Cardiac fibroblast (primary cell): ENCODE measurements at regions not wholly inside any gene's neighbourhood (a gene's known extent, or its start where the extent isn't known, plus 50 kb on each side); places are given as distances from the start of the nearest gene placed in this dataset.

Source experiments
- DNase-seq, 2 donors: peaks; one replicate each; pipeline versions ENCODE4 v3.0.0 to v3.0.0-alpha.2; 2010; ENCODE audit warnings: low read depth in 2 of 2
- H3K4me3 ChIP-seq, 2 donors: replicated peaks in 1 of 2; 1 replicate in 1 of 2; 2 replicates in 1 of 2; pipeline ENCODE4 v1.5.1; 2011; ENCODE audit warnings: low read depth in 2 of 2, low read length in 2 of 2, mild to moderate bottlenecking in 2 of 2, moderate library complexity in 1 of 2
- CTCF ChIP-seq: IDR thresholded peaks from one replicate; pipeline ENCODE4 v1.5.1; 2011; ENCODE audit warnings: low read depth, mild to moderate bottlenecking, low read length, inconsistent platforms

- no peak overlapping the region for H3K4me3 ChIP-seq
- TF ChIP-seq CTCF = no peak
- DNase-seq = no peak
Measured at GRCh38 chr15:69652293-69652692, 199.7 kb downstream of the RPLP1 start.

- no peak for TF ChIP-seq CTCF
- H3K4me3 ChIP-seq = no peak overlapping the region
- no peak for DNase-seq
Measured at GRCh38 chr15:69652751-69653305, 200.2 kb downstream of the RPLP1 start.

GRCh38 chr15:69653306-69653705, 200.7 kb downstream of the RPLP1 start:
- DNase-seq = no peak
- no peak for TF ChIP-seq CTCF
- H3K4me3 ChIP-seq = no peak overlapping the region

- H3K4me3 ChIP-seq = no peak overlapping the region
- no peak for TF ChIP-seq CTCF
- DNase-seq = no peak
Measured at GRCh38 chr15:69653846-69654245, 201.2 kb downstream of the RPLP1 start.

GRCh38 chr15:69656271-69657030, 203.8 kb downstream of the RPLP1 start:
- peak in 1 of 2 donors; percentile 13 for DNase-seq
- TF ChIP-seq CTCF = no peak

GRCh38 chr15:69657626-69658025, 205.0 kb downstream of the RPLP1 start:
- TF ChIP-seq CTCF = no peak
- DNase-seq = no peak
- H3K4me3 ChIP-seq = no peak overlapping the region

More at GRCh38 chr15:69656271-69657030, 203.8 kb downstream of the RPLP1 start:
- H3K4me3 ChIP-seq = no peak overlapping the region
